MCF 10A (cell line): ENCODE measurements at regions not wholly inside any gene's neighbourhood (a gene's known extent, or its start where the extent isn't known, plus 50 kb on each side); places are given as distances from the start of the nearest gene placed in this dataset.

Experiments
- BruUV-seq: library from RNA; stranded (reverse); fragments of 400-500 nt; replicated peaks from 2 replicates; lab custom pipeline; 2021; lab: Mats Ljungman, UMichigan
- CTCF ChIA-PET: fragments of 300-600 bp; sonication (Branson Sonifier 250); formaldehyde crosslinking; extraction: SDS; loops from one replicate; lab custom pipeline; 2021; ENCODE audit warnings: antibody characterized with exemption, inconsistent platforms; lab: Yijun Ruan, JAX
- POLR2A ChIA-PET: fragments of 300-600, 350-650 bp; sonication (Branson Sonifier 250); formaldehyde crosslinking; extraction: SDS; loops from one replicate; lab custom pipeline; 2020; ENCODE audit warnings: antibody characterized with exemption, inconsistent platforms; lab: Yijun Ruan, JAX
- DNase-seq: peaks from one replicate; pipeline ENCODE4 v3.0.0-alpha.2; 2018; ENCODE audit not compliant: unreplicated experiment
- H3K27ac Mint-ChIP-seq: one replicate; pipeline ENCODE4 v1.8.0; 2022; ENCODE audit warnings: mild to moderate bottlenecking, low read depth, mixed read lengths; ENCODE audit not compliant: unreplicated experiment
- H3K27me3 Mint-ChIP-seq: one replicate; pipeline ENCODE4 v1.8.0; 2022; ENCODE audit warnings: mixed read lengths; ENCODE audit not compliant: insufficient read depth, unreplicated experiment
- H3K36me3 Mint-ChIP-seq: one replicate; pipeline ENCODE4 v1.8.0; 2022; ENCODE audit warnings: mild to moderate bottlenecking, moderate library complexity, mixed read lengths; ENCODE audit not compliant: insufficient read depth, unreplicated experiment
- H3K4me1 Mint-ChIP-seq: one replicate; pipeline ENCODE4 v1.8.0; 2022; ENCODE audit warnings: mixed read lengths; ENCODE audit not compliant: insufficient read depth, unreplicated experiment
- H3K4me3 Mint-ChIP-seq: one replicate; pipeline ENCODE4 v1.8.0; 2022; ENCODE audit warnings: mild to moderate bottlenecking, moderate library complexity, mixed read lengths; ENCODE audit not compliant: unreplicated experiment
- H3K9me3 Mint-ChIP-seq: one replicate; pipeline ENCODE4 v1.8.0; 2022; ENCODE audit warnings: mixed read lengths; ENCODE audit not compliant: unreplicated experiment
- intact Hi-C: fragments of 100-400 bp; cut with micrococcal nuclease; formaldehyde crosslinking; loops from 2 replicates; pipeline ENCODE4 v1.14.1; 2022
- TF ChIP-seq, protein P1 (sequence below): fragments of 200-600 bp; IDR thresholded peaks from one replicate; pipeline ENCODE4 v1.8.0; 2022; ENCODE audit warnings: antibody characterized with exemption, mild to moderate bottlenecking; ENCODE audit not compliant: unreplicated experiment

DNA sequence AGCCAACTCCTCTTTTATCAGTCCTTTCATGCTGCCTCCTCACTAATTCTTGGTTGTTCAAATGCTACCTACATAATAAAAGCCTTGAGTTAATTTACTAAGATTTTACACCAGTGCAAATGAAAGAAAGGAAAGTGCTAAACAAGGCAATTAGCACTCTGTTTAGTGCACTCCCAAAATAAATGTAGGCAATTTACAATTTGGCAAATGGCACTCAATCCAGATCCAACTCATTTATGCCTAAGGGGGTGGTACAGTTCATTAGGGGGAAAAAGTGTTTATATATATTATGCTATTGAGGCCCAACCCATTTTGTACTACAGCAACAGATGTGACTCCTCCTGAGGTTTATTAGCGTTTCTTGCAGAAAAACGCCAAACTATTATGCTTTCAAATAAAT is 370.1 kb downstream of the NR2F2 start:
- no TSS peak for BruUV-seq
- Mint-ChIP-seq H3K36me3 (no peaks in the 10 kb centered on the region), H3K27me3 (peaks cover 84% of the 10 kb centered on the region), H3K27ac (no peak overlapping the region), H3K4me1 (no peaks in the 10 kb centered on the region), H3K9me3 (no peaks in the 10 kb centered on the region), H3K4me3 (no peak overlapping the region)
- ChIA-PET CTCF (interaction anchor here (0.5 to 3.3 kb wide), 5 partner anchors 63 to 841 kb away, joined by 3 to 8 read pairs (median 4); no protein-coding TSS in a partner anchor), POLR2A (no interaction called here)
- TF ChIP-seq, protein P1, sequence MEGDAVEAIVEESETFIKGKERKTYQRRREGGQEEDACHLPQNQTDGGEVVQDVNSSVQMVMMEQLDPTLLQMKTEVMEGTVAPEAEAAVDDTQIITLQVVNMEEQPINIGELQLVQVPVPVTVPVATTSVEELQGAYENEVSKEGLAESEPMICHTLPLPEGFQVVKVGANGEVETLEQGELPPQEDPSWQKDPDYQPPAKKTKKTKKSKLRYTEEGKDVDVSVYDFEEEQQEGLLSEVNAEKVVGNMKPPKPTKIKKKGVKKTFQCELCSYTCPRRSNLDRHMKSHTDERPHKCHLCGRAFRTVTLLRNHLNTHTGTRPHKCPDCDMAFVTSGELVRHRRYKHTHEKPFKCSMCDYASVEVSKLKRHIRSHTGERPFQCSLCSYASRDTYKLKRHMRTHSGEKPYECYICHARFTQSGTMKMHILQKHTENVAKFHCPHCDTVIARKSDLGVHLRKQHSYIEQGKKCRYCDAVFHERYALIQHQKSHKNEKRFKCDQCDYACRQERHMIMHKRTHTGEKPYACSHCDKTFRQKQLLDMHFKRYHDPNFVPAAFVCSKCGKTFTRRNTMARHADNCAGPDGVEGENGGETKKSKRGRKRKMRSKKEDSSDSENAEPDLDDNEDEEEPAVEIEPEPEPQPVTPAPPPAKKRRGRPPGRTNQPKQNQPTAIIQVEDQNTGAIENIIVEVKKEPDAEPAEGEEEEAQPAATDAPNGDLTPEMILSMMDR, result no peak
- intact Hi-C loops, result no loop called here
- no peak for DNase-seq

GRCh38 chr15:96701443-96701842 is 370.9 kb downstream of the NR2F2 start:
- Mint-ChIP-seq H3K9me3 (no peaks in the 10 kb centered on the region), H3K4me3 (no peak overlapping the region), H3K4me1 (no peaks in the 10 kb centered on the region), H3K27me3 (peaks cover 93% of the 10 kb centered on the region), H3K36me3 (no peaks in the 10 kb centered on the region), H3K27ac (no peak overlapping the region)
- no TSS peak for BruUV-seq
- CTCF ChIA-PET, result interaction anchor here (0.6 to 3.3 kb wide), 2 partner anchors 325 to 374 kb away, joined by 5 to 8 read pairs; no protein-coding TSS in a partner anchor
- POLR2A ChIA-PET, result no interaction called here
- intact Hi-C loops, result loop anchor here (1.0 kb wide), 1 partner anchor 345 kb away; no protein-coding TSS in a partner anchor
- TF ChIP-seq, protein P1, result peak; percentile 20
- DNase-seq, result no peak

- H3K27ac Mint-ChIP-seq, result no peak overlapping the region
- H3K36me3 Mint-ChIP-seq, result no peaks in the 10 kb centered on the region
- H3K9me3 Mint-ChIP-seq, result no peaks in the 10 kb centered on the region
- peaks cover 97% of the 10 kb centered on the region for H3K27me3 Mint-ChIP-seq
- no TSS peak for BruUV-seq
- intact Hi-C loops, result loop anchor here (1.0 kb wide), 1 partner anchor 346 kb away; no protein-coding TSS in a partner anchor
- no peak overlapping the region for H3K4me3 Mint-ChIP-seq
- ChIA-PET POLR2A (interaction anchor here (1.0 kb wide), 1 partner anchor 369 kb away, joined by 3 read pairs; no protein-coding TSS in a partner anchor), CTCF (interaction anchor here (0.7 to 3.3 kb wide), 4 partner anchors 15 to 538 kb away, joined by 3 to 8 read pairs (median 4); no protein-coding TSS in a partner anchor)
- TF ChIP-seq, protein P1, result no peak
- no peak for DNase-seq
- H3K4me1 Mint-ChIP-seq, result no peaks in the 10 kb centered on the region
These were observed 371.4 kb downstream of the NR2F2 start for GRCh38 chr15:96701877-96702276.

- CTCF ChIA-PET, result interaction anchor here (0.7 to 3.3 kb wide), 5 partner anchors 14 to 538 kb away, joined by 3 to 8 read pairs (median 3); no protein-coding TSS in a partner anchor
- intact Hi-C loops, result no loop called here
- H3K4me3 Mint-ChIP-seq, result no peak overlapping the region
- H3K36me3 Mint-ChIP-seq, result no peaks in the 10 kb centered on the region
- H3K27me3 Mint-ChIP-seq, result peaks cover 98% of the 10 kb centered on the region
- no peaks in the 10 kb centered on the region for H3K9me3 Mint-ChIP-seq
- no TSS peak for BruUV-seq
- no peak for DNase-seq
- POLR2A ChIA-PET, result interaction anchor here (1.0 kb wide), 1 partner anchor 370 kb away, joined by 3 read pairs; no protein-coding TSS in a partner anchor
- TF ChIP-seq, protein P1, result no peak
- H3K4me1 Mint-ChIP-seq, result no peaks in the 10 kb centered on the region
- no peak overlapping the region for H3K27ac Mint-ChIP-seq
These were observed 372.1 kb downstream of the NR2F2 start for GRCh38 chr15:96702589-96702988.
